Sigmoid colon (tissue), 6 donors: ENCODE measurements at regions not wholly inside any gene's neighbourhood (a gene's known extent, or its start where the extent isn't known, plus 50 kb on each side); places are given as distances from the start of the nearest gene placed in this dataset.

Experiments
- DNase-seq: peaks from one replicate; pipeline ENCODE4 v3.0.0-alpha.2; 2019
- H3K27ac ChIP-seq, 4 donors: fragments of 200-600 bp; sonication (generic); one replicate each; pipeline ENCODE4 v1.5.1; 2016 to 2019; ENCODE audit warnings: mild to moderate bottlenecking in 1 of 4
- H3K27me3 ChIP-seq, 3 donors: fragments of 200-600 bp; sonication (generic); one replicate each; pipeline ENCODE4 v1.5.1; 2019; ENCODE audit warnings: mild to moderate bottlenecking in 1 of 3
- H3K36me3 ChIP-seq, 4 donors: fragments of 200-600 bp; sonication (generic); one replicate each; pipeline ENCODE4 v1.5.1; 2016 to 2019
- H3K4me1 ChIP-seq, 4 donors: fragments of 200-600 bp; sonication (generic); one replicate each; pipeline ENCODE4 v1.5.1; 2017 to 2019
- H3K4me3 ChIP-seq, 4 donors: fragments of 200-600 bp; sonication (generic); one replicate each; pipeline ENCODE4 v1.5.1; 2017 to 2019; ENCODE audit warnings: mild to moderate bottlenecking in 2 of 4, moderate library complexity in 1 of 4
- H3K9me3 ChIP-seq, 4 donors: fragments of 200-600 bp in 3 of 4; sonication (generic) in 3 of 4; one replicate each; pipeline versions ENCODE4 v1.5.1 to v1.6.1; 2013 to 2019
- CTCF ChIP-seq, 4 experiments: fragments of 450-650 bp in 3 of 4; fragments of 200-600 bp in 1 of 4; IDR thresholded peaks; one replicate each; pipeline ENCODE4 v1.5.1; 2016 to 2019; ENCODE audit warnings: antibody characterized with exemption in 4 of 4, mild to moderate bottlenecking in 3 of 4, moderate library complexity in 2 of 4
- EP300 ChIP-seq, 4 donors: sonication (generic); formaldehyde crosslinking; IDR thresholded peaks; one replicate each; pipeline ENCODE4 v1.6.1; 2017; ENCODE audit warnings: antibody characterized with exemption in 4 of 4
- POLR2A ChIP-seq, 2 donors: fragments of 450-650 bp; IDR thresholded peaks; one replicate each; pipeline ENCODE4 v1.6.1; 2016; ENCODE audit warnings: antibody characterized with exemption in 2 of 2, mild to moderate bottlenecking in 2 of 2, moderate library complexity in 2 of 2
- POLR2AphosphoS5 ChIP-seq, 4 donors: sonication (generic); formaldehyde crosslinking; IDR thresholded peaks; one replicate each; pipeline ENCODE4 v1.6.1; 2017; ENCODE audit warnings: antibody characterized with exemption in 4 of 4
- WGBS, 2 donors: extraction: QIAGEN DNeasy Blood & Tissue Kit; methylation state at CpG; one replicate each; pipeline ENCODE4 v1.1.7; 2013; 5-methylcytosine and 5-hydroxymethylcytosine counted together
- intact Hi-C: fragments of 100-400 bp; cut with DNase I; formaldehyde crosslinking; loops from one replicate; pipeline ENCODE4 v1.15.1; 2023
- donor health status: healthy with polysubstance abuse.
- donor health status: healthy.

DNA sequence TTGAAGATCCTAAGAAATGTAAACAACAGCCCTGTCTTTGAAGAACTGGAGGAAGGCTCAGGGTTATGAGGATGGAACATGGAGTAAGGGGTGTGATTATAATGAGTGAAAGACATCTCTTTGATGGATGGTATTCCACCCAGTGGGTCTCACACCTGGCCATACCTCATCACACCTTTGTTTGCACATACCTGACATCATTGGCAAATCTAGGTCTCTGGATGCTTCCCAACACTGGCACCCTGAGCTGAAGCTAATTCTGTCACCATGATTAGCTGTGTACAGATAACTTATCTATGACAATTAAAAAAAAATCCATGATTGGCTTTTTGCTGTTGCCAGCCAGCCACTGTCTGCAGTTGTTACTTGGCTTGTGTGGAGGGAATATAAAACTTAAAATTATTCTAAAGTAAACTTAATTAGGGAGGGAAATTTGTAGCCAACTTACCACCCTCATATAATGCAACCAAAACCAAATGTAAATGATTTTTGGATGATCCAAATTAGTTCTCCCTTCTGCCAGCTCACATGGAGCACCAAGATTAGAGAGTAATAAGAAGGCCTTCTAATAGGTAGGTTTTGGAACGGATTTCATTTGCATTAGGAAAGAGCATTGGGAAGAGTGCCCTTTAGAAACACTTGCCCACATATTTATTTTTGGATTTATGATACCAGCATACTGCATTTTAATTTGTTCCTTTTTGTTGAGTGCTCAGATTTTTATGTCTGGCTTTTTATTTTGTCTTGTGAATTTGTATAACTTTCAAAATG lies 249.5 kb downstream of the SOX4 start:
- no peaks in the 10 kb centered on the region for H3K9me3 ChIP-seq

GRCh38 chr6:21844120-21844917 lies 250.8 kb downstream of the SOX4 start:
- no peak overlapping the region for H3K27ac ChIP-seq
- intact Hi-C loops = no loop called here
- no peak for DNase-seq
- no peaks in the 10 kb centered on the region for H3K27me3 ChIP-seq
- no peaks in the 10 kb centered on the region for H3K36me3 ChIP-seq
- H3K4me1 ChIP-seq = peaks cover 0 to 26% (median 22%) of the 10 kb centered on the region in 4 donors
- no peaks in the 10 kb centered on the region for H3K9me3 ChIP-seq
- WGBS, 2 donors = 91 to 92% methylated on average over 10 of the region's 10 CpGs
- no peak overlapping the region for H3K4me3 ChIP-seq
- no peak for TF ChIP-seq EP300 (IDR thresholded peaks at IDR 0.05)
- no peak for TF ChIP-seq POLR2AphosphoS5 (IDR thresholded peaks at IDR 0.05)
- no peak for TF ChIP-seq POLR2A (IDR thresholded peaks at IDR 0.05)
- TF ChIP-seq CTCF (IDR thresholded peaks at IDR 0.05) = no peak

More for the DNA sequence above, 249.5 kb downstream of the SOX4 start:
- H3K36me3 ChIP-seq = no peaks in the 10 kb centered on the region
- intact Hi-C loops = no loop called here
- DNase-seq = no peak
- no peaks in the 10 kb centered on the region for H3K27me3 ChIP-seq
- H3K4me1 ChIP-seq = peaks cover 0 to 26% (median 19%) of the 10 kb centered on the region in 4 donors
- no peak overlapping the region for H3K27ac ChIP-seq
- H3K4me3 ChIP-seq = no peak overlapping the region
- TF ChIP-seq POLR2A (IDR thresholded peaks at IDR 0.05) (no peak), EP300 (IDR thresholded peaks at IDR 0.05) (no peak), POLR2AphosphoS5 (IDR thresholded peaks at IDR 0.05) (no peak), CTCF (IDR thresholded peaks at IDR 0.05) (no peak)
- WGBS, 2 donors = 60 to 78% methylated on average over 1 of the region's 1 CpG

DNA sequence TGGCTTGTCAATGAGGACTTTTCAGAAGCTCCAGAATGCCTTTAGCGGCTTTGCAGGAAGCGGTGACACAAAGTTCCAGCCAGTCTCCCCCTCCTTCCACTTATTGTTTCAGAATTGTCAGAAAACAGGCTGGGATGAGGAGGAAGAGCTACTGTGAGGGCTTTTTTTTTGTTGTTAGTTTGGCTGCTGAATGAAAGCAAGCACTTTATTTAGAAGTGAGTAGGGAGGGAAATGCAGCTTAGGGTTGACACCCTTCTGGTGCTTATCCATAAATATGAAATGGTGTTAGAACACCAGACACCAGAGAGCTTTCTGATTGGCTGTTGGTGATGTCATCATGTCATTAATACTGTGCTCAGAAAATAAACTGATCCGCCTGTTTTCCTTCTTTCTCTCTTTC lies 251.5 kb downstream of the SOX4 start:
- H3K4me3 ChIP-seq = no peak overlapping the region
- intact Hi-C loops = no loop called here
- no peak for TF ChIP-seq POLR2A (IDR thresholded peaks at IDR 0.05)
- TF ChIP-seq POLR2AphosphoS5 (IDR thresholded peaks at IDR 0.05) = no peak
- TF ChIP-seq CTCF (IDR thresholded peaks at IDR 0.05) = no peak
- TF ChIP-seq EP300 (IDR thresholded peaks at IDR 0.05) = no peak
- no peaks in the 10 kb centered on the region for H3K9me3 ChIP-seq
- WGBS, 2 donors = 76 to 89% methylated on average over 3 of the region's 3 CpGs
- H3K36me3 ChIP-seq = no peaks in the 10 kb centered on the region
- DNase-seq = no peak
- H3K4me1 ChIP-seq = peaks cover 0 to 26% (median 22%) of the 10 kb centered on the region in 4 donors
- H3K27ac ChIP-seq = no peak overlapping the region
- H3K27me3 ChIP-seq = no peaks in the 10 kb centered on the region

DNA sequence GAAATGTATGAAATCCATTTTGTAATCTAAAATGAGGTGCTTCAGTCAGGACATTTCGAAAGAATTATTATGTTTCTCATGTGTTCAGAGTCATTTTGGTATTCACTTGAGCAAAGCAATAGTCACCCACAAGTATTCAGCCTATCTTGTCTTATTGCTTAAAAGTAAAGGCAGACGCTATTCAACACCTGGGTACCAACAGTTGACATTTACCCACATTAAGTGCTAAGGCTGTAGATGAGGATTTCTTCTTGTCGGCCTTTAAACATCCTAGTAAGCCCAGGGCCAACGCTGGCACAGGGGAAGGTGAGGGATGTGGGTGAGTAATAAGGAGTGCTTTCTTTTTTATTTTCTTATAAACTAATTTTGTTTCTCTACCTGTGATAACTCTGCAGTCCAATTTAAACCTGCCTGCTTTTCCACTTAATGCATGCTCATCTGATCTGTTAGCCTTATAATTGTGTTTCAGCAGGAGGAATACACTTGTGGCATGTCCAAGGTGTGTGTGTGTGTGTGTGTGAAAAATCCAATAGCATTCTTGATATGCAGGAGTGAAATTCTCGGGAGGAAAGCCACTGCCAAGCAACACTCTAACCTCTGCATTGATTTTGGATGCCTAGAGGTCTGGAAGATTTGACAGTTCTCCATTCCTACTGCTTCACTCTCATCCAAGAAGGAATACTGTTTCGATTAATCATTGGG lies 252.0 kb downstream of the SOX4 start:
- H3K27me3 ChIP-seq = no peaks in the 10 kb centered on the region
- H3K4me1 ChIP-seq = peaks cover 0 to 26% (median 22%) of the 10 kb centered on the region in 4 donors
- intact Hi-C loops = no loop called here
- no peak for TF ChIP-seq POLR2AphosphoS5 (IDR thresholded peaks at IDR 0.05)
- TF ChIP-seq EP300 (IDR thresholded peaks at IDR 0.05) = no peak
- no peak for TF ChIP-seq POLR2A (IDR thresholded peaks at IDR 0.05)
- no peak for TF ChIP-seq CTCF (IDR thresholded peaks at IDR 0.05)
- H3K4me3 ChIP-seq = no peak overlapping the region
- no peaks in the 10 kb centered on the region for H3K9me3 ChIP-seq
- no peaks in the 10 kb centered on the region for H3K36me3 ChIP-seq
- DNase-seq = no peak
- 78 to 86% methylated on average over 6 of the region's 6 CpGs for WGBS, 2 donors
- H3K27ac ChIP-seq = no peak overlapping the region
